Uterus (tissue), 3 donors: ENCODE measurements at regions not wholly inside any gene's neighbourhood (a gene's known extent, or its start where the extent isn't known, plus 50 kb on each side); places are given as distances from the start of the nearest gene placed in this dataset.
A peak's percentile ranks its signal among the peaks of the same experiment; 100 is the strongest.

Experiments
- DNase-seq, 2 donors: peaks; one replicate each; pipeline ENCODE4 v3.0.0-alpha.2; 2019 to 2020
- H3K27ac ChIP-seq, 2 donors: fragments of 200-600 bp; sonication (generic); 1 replicate in 1 of 2; 2 replicates in 1 of 2; pipeline ENCODE4 v1.5.1; 2016 to 2018
- H3K27me3 ChIP-seq, 2 donors: fragments of 200-600 bp; sonication (generic); one replicate each; pipeline ENCODE4 v1.5.1; 2018 to 2019; ENCODE audit warnings: control low read depth in 1 of 2
- H3K36me3 ChIP-seq, 2 donors: fragments of 200-600 bp; sonication (generic); one replicate each; pipeline ENCODE4 v1.5.1; 2019; ENCODE audit warnings: control low read depth in 1 of 2
- H3K4me1 ChIP-seq, 2 donors: fragments of 200-600 bp; sonication (generic); one replicate each; pipeline ENCODE4 v1.5.1; 2018 to 2019; ENCODE audit warnings: control low read depth in 1 of 2
- H3K4me3 ChIP-seq, 2 donors: fragments of 200-600 bp; sonication (generic); 1 replicate in 1 of 2; 2 replicates in 1 of 2; pipeline ENCODE4 v1.5.1; 2018 to 2019; ENCODE audit warnings: mild to moderate bottlenecking in 1 of 2
- H3K9me3 ChIP-seq, 2 donors: fragments of 200-600 bp; sonication (generic); one replicate each; pipeline ENCODE4 v1.5.1; 2019; ENCODE audit warnings: control low read depth in 1 of 2
- POLR2A ChIP-seq, 2 donors: fragments of 450-650 bp; IDR thresholded peaks; one replicate each; pipeline ENCODE4 v1.6.1; 2016; ENCODE audit warnings: antibody characterized with exemption in 2 of 2, mild to moderate bottlenecking in 1 of 2, moderate library complexity in 1 of 2
- intact Hi-C: fragments of 100-400 bp; cut with DNase I; formaldehyde crosslinking; loops from one replicate; pipeline ENCODE4 v1.15.1; 2023; ENCODE audit warnings: low total_unique reads
- TF ChIP-seq, protein P1 (sequence below), 4 experiments: fragments of 200-600 bp in 2 of 4; fragments of 450-650 bp in 2 of 4; sonication (generic) in 2 of 4; IDR thresholded peaks; one replicate each; pipeline ENCODE4 v1.5.1; 2016 to 2019; ENCODE audit warnings: antibody characterized with exemption in 4 of 4, mild to moderate bottlenecking in 2 of 4, moderate library complexity in 1 of 4
- donor health status: DM: yes; HTN: yes; CAD: no.

DNA sequence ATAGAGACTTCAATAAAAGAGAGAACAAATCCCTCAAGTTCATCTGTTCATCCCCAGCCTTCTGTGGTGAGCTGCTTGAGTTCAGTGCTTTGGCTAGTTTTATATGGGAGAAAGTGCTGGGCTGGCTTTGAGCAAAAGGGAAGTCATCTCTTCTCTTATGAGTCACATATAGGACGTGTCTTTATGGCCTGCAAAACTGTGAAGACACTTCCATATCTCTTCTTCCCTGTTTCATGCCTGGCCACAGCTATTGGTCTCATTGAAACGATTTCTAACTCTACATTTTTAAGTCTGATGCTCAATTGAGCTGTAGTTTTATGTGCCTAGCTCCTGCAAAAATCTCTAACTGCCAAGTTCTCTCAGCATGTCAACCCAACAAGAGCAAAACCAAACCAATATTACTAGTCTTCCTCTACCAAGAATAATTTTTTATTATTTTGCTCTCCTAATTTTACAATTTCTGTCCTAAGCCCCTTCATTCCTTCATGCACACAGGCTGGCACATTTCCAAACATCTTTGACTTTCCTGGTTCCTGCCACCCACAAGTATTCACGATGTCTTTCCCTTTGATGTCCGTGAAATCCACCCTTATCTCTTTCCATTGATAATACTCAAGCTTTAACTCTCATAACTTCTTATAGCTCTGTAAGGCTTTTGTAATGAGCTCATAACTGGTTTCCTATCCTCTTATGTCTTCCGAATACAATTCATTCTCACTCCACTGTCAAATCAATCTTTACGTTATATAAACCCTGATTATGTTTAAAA is 165.3 kb downstream of the BTC start:
- TF ChIP-seq, protein P1, sequence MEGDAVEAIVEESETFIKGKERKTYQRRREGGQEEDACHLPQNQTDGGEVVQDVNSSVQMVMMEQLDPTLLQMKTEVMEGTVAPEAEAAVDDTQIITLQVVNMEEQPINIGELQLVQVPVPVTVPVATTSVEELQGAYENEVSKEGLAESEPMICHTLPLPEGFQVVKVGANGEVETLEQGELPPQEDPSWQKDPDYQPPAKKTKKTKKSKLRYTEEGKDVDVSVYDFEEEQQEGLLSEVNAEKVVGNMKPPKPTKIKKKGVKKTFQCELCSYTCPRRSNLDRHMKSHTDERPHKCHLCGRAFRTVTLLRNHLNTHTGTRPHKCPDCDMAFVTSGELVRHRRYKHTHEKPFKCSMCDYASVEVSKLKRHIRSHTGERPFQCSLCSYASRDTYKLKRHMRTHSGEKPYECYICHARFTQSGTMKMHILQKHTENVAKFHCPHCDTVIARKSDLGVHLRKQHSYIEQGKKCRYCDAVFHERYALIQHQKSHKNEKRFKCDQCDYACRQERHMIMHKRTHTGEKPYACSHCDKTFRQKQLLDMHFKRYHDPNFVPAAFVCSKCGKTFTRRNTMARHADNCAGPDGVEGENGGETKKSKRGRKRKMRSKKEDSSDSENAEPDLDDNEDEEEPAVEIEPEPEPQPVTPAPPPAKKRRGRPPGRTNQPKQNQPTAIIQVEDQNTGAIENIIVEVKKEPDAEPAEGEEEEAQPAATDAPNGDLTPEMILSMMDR (IDR thresholded peaks at IDR 0.05), result no peak
- no peak for TF ChIP-seq POLR2A (IDR thresholded peaks at IDR 0.05)
- H3K4me1 ChIP-seq, result no peaks in the 10 kb centered on the region
- no peak overlapping the region for H3K4me3 ChIP-seq
- no peaks in the 10 kb centered on the region for H3K9me3 ChIP-seq
- H3K27ac ChIP-seq, result no peak overlapping the region
- intact Hi-C loops, result no loop called here
- no peaks in the 10 kb centered on the region for H3K36me3 ChIP-seq
- DNase-seq, result no peak
- H3K27me3 ChIP-seq, result no peaks in the 10 kb centered on the region

DNA sequence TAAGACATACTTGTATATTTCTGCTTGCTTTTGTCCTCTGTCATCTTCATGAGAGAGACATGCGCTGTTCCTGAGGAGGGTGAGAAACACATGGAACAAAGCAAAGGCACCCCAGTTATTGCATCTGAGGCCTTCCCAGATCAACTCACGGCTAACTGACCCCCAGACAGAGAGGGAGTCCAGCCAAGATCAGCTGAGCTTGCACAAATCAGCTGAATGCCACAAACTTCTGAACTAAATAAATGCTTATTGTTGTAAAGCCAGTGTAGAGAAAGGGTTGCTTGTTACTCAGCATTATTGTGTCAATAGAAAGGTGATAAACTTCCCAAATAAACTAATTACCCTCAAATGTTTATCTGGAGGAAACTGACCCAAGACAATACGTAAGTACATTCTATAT is 163.8 kb downstream of the BTC start:
- Histone ChIP-seq H3K27ac (no peak overlapping the region), H3K36me3 (no peaks in the 10 kb centered on the region), H3K4me1 (no peaks in the 10 kb centered on the region), H3K9me3 (no peaks in the 10 kb centered on the region), H3K27me3 (no peaks in the 10 kb centered on the region), H3K4me3 (no peak overlapping the region)
- intact Hi-C loops, result no loop called here
- TF ChIP-seq, protein P1 (IDR thresholded peaks at IDR 0.05), result no peak
- no peak for DNase-seq

DNA sequence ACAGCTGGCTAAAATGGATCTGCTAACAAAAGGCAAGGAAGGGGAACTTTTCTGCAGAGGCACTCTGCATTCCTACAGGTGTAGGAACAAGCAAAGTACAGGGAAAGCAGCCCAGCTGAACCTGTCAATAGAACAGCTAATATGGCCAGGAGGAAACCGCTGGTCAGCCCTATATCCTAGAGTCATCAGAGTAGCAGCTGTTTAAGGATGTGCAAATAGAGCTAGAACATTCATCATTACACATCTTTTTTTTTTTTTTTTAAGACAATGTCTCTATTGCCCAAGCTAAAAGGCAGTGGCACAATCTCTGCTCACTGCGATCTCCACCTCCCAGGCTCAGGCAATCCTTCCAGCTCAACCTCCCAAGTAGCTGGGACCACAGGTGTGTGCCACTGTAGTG is 163.0 kb downstream of the BTC start:
- no peak for DNase-seq
- no peak overlapping the region for H3K27ac ChIP-seq
- H3K4me3 ChIP-seq, result no peak overlapping the region
- no peaks in the 10 kb centered on the region for H3K27me3 ChIP-seq
- no peaks in the 10 kb centered on the region for H3K4me1 ChIP-seq
- TF ChIP-seq, protein P1 (IDR thresholded peaks at IDR 0.05), result no peak
- TF ChIP-seq POLR2A (IDR thresholded peaks at IDR 0.05), result no peak
- intact Hi-C loops, result no loop called here
- H3K9me3 ChIP-seq, result no peaks in the 10 kb centered on the region
- no peaks in the 10 kb centered on the region for H3K36me3 ChIP-seq

DNA sequence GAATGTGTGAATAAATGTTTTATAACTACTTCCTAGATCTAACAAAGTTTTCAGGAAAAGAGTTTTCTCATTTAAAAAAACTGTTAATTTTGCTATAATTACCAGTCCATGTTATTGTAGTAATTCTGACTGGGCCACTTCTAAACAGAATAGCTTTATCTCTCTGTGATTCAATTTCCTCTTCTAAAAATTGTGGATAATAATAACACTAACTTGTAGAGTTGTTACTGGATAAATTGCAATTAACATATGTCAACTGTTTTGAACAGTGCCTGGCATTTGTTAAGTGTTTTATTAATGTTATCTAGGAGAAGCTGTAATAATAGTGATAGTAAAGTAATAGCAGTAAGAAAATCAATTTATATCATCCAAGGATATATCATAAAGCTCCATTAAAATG is 162.3 kb downstream of the BTC start:
- no peaks in the 10 kb centered on the region for H3K4me1 ChIP-seq
- no peak overlapping the region for H3K27ac ChIP-seq
- H3K36me3 ChIP-seq, result no peaks in the 10 kb centered on the region
- TF ChIP-seq, protein P1 (IDR thresholded peaks at IDR 0.05), result no peak
- no peak for TF ChIP-seq POLR2A (IDR thresholded peaks at IDR 0.05)
- no peak overlapping the region for H3K4me3 ChIP-seq
- H3K9me3 ChIP-seq, result no peaks in the 10 kb centered on the region
- intact Hi-C loops, result no loop called here
- no peak for DNase-seq
- no peaks in the 10 kb centered on the region for H3K27me3 ChIP-seq

DNA sequence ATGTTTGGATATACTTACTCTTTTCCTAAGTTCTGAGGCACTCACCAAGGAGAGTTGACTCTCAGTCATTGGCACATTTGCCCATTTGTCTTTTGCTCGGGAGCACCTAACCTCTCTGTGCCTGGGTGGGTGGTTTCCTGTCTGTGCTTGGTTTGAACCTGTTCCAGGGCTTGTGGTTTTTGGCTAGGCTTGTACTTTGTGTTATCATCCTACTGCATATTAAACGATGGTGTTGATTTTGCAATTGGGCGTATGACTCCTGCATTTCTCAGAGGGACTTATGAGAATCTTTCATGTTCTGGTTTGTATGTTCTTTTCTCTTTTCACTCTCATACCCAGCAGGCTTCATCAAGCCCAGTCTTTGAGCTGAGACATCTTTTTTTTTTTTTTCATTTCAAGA is 161.7 kb downstream of the BTC start:
- no peak for TF ChIP-seq POLR2A (IDR thresholded peaks at IDR 0.05)
- TF ChIP-seq, protein P1 (IDR thresholded peaks at IDR 0.05), result no peak
- H3K9me3 ChIP-seq, result no peaks in the 10 kb centered on the region
- no peaks in the 10 kb centered on the region for H3K27me3 ChIP-seq
- no peaks in the 10 kb centered on the region for H3K36me3 ChIP-seq
- intact Hi-C loops, result no loop called here
- DNase-seq, result peak in 1 of 2 donors; percentile 15
- H3K27ac ChIP-seq, result no peak overlapping the region
- H3K4me1 ChIP-seq, result no peaks in the 10 kb centered on the region
- no peak overlapping the region for H3K4me3 ChIP-seq
